IPS-18a (cell line): ENCODE measurements at regions not wholly inside any gene's neighbourhood (a gene's known extent, or its start where the extent isn't known, plus 50 kb on each side); places are given as distances from the start of the nearest gene placed in this dataset.

Experiments
- H3K27ac ChIP-seq: one replicate; pipeline ENCODE4 v1.5.1; 2013; ENCODE audit warnings: low read length
- H3K27me3 ChIP-seq: one replicate; pipeline ENCODE4 v1.6.1; 2013; ENCODE audit warnings: mild to moderate bottlenecking, low read length; ENCODE audit not compliant: control insufficient read depth, insufficient read depth
- H3K36me3 ChIP-seq: one replicate; pipeline ENCODE4 v1.6.1; 2013; ENCODE audit warnings: low read depth, low read length; ENCODE audit not compliant: control insufficient read depth
- H3K4me1 ChIP-seq: one replicate; pipeline ENCODE4 v1.6.1; 2013; ENCODE audit warnings: low read depth, low read length; ENCODE audit not compliant: control insufficient read depth
- H3K4me3 ChIP-seq: one replicate; pipeline ENCODE4 v1.5.1; 2013; ENCODE audit warnings: low read length
- H3K9ac ChIP-seq: one replicate; pipeline ENCODE4 v1.6.1; 2013; ENCODE audit warnings: mild to moderate bottlenecking, low read length, moderate library complexity
- H3K9me3 ChIP-seq: one replicate; pipeline ENCODE4 v1.6.1; 2013; ENCODE audit warnings: low read depth, low read length; ENCODE audit not compliant: control insufficient read depth

DNA sequence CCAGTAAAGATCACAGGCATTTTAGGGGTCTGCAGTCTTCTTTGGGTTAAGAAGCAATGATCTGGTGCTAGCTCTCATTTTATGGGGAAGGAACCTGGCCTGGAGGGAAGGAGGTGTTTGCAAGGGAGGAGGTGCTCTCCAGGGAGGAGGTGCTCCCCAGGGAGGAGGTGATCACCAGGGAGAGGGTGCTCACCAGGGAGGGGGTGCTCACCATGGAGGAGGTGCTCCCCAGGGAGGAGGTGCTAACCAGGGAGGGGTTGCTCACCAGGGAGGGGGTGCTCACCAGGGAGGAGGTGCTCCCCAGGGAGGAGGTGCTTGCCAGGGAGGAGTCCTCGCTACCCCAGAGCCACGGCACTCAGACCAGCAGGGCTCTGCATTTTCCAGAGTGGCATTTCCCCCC lies 115.7 kb downstream of the TLE3 start:
- no peaks in the 10 kb centered on the region for H3K9me3 ChIP-seq
- no peak overlapping the region for H3K4me3 ChIP-seq
- H3K9ac ChIP-seq, result no peak overlapping the region
- H3K27ac ChIP-seq, result no peak overlapping the region
- no peaks in the 10 kb centered on the region for H3K27me3 ChIP-seq
- peaks cover 21% of the 10 kb centered on the region for H3K4me1 ChIP-seq
- H3K36me3 ChIP-seq, result no peaks in the 10 kb centered on the region

DNA sequence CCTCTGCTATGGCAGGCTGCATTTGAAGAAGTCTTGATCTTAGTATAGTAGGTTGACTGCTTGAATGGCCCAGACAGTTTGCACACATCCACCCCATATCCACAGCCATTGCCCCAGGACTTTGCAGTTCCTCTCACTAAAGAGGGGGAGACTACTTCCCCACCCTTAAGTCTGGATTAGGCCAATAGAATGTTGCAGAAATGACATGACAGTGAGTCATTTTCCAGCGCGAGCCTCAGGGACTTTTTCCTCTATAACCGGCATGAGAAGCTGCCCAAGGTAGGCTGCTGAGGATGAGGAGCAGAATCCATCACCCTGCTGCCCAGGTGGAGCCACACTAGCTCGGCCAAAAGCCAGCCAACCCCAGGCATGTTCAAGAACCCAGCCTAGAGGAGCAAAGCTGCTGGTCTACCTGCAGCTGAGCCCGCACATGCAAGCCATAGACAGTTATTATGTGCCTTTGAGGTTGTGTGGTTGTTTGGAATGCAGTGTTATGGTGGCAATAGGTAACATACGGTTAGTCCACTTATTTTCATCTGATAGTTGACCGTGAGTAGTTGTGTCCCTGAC lies 113.9 kb downstream of the TLE3 start:
- Histone ChIP-seq H3K9ac (no peak overlapping the region), H3K27me3 (no peaks in the 10 kb centered on the region), H3K27ac (no peak overlapping the region), H3K4me3 (no peak overlapping the region), H3K36me3 (no peaks in the 10 kb centered on the region), H3K9me3 (no peaks in the 10 kb centered on the region), H3K4me1 (peaks cover 17% of the 10 kb centered on the region)

DNA sequence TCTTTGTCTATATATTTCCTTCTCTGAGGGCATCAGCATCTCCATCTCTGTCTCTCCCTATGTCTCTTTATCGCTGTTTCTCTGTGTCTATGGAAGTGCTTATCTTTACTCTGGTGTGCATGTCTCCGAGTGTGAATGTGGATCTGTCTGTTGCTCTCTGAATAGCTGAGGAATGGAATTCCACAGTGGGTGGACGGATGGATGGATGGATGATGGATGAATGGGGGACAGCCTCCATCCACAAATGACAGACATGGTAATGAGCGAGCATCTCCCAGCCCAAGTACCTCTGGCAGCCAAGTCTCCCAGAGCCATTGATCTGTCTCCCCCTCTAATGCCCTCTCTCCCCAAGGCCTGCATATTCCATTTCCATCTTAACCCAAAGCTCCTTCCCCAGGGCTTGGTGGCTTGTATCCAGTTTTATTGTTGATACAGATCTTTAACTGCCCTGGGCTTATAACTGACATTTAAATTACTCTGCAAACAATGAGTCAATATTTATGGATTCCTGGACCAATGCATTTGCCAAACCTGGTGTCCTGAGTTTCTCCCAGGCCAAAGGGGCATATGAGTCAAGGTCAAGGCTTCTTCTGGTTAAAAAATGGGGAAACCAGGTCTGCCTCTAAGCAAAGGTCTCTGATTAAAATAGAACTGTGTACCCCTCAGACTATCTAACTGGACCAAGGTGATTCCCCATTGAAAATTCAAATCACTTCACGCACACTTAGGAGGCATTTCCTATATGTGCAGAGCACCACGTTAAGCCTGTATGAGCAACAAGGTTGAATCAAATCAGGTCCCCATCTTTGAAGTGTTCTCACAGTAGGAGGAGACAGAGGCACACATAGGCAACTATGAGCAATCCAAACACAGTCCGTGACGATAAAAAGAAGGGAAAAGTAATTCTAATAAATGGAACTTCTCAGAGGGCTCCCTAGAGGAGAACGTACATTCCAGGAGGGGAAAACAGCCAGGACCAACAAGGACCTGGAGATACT lies 109.9 kb downstream of the TLE3 start:
- Histone ChIP-seq H3K9me3 (no peaks in the 10 kb centered on the region), H3K36me3 (no peaks in the 10 kb centered on the region), H3K9ac (no peak overlapping the region), H3K4me3 (no peak overlapping the region), H3K27me3 (no peaks in the 10 kb centered on the region), H3K4me1 (peaks cover 7% of the 10 kb centered on the region), H3K27ac (no peak overlapping the region)

DNA sequence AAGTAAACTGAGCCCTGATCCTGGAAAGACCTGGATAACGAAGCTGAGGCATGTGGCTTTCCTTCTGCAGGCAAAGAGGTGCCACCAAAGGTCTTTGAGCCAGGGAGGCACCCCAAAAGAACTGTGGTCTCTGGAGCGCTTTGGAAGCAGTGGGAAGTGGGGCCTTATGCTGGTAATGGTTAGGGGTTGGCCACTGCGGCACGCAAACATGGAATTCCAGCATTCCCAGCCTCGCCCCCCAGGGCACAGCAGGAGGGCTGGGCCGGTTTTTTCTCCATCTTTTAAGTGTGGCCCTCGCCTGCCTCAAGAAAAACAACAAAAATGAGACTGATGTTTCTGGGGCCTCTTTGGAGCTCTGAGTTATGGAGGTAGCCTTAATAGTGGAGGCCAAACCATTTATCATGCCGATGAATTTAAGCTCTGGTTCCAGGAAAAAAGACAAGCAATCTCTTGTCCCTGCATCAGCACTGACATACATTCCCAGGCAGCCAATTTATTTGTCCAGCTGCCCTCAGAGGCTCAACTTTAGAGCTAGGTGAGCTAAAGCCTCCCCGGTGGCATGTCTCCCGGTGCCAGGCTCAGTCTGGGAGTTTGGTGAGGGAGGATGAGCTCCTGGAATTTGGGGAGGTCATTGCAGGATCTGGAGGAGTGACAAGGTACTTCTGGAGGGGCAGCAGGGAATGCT lies 109.0 kb downstream of the TLE3 start:
- Histone ChIP-seq H3K27ac (no peak overlapping the region), H3K27me3 (no peaks in the 10 kb centered on the region), H3K9ac (no peak overlapping the region), H3K4me1 (peaks cover 7% of the 10 kb centered on the region), H3K36me3 (no peaks in the 10 kb centered on the region), H3K4me3 (no peak overlapping the region), H3K9me3 (no peaks in the 10 kb centered on the region)

DNA sequence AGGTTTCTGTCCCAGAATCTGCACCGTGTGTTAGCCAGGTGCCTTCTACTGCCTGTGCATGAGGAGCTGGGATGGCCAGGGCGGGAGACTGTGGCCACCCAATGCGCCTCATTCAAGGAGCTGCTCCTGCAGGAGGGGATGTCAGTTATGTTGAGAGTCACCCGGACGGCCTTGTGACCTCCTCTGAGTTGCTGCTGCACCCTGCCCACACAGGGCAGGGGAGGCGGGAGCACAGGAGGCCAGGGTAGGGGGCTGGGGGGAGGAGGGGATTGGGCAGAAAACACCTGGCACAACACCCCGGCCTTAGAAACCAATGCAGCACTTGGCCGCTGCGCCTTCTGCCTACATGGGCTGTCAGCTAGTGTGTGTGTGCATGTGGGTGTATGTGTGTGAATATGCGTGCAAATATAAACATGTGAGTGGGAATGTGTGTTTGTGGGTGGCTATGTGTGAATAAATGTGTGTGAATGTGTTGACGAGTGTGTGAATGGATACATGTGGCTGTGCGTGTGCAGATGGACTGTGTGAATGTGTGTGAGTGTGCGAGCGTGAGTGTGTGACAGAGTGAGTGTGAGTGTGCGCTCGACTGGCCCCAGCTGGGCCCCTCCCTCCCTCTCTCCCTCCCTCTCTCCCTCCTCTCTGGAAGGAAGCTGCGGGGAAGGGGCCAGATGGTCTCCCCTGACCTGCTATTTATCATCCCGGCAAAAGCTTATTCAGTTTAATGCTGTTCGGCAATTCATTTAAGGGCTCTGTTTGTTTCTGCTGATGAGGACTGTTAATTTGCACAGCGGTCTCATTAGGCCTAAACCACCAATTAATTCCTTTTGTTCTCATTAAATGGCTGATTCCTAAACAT lies 106.9 kb downstream of the TLE3 start:
- no peaks in the 10 kb centered on the region for H3K27me3 ChIP-seq

DNA sequence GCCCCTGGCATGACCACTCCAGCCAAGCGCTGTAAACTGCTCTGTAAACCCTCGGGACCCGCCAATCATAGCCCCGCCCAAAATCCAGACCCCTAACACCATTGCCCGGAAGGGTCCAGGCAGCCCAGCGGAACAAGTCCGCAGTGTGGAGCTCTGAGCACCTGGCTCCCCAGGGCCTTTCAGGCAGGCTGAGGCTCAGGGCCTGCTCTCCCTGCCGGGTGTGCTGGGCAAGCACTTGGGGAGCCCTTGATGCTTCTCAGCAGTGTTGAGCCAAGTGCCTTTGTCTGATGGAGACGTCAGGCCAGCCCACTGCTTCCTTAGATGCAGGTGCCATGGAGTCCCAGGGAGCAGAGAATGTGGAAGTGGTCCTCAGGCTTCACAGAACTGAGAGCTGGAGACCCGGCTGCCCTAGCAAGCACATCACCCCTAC lies 106.2 kb downstream of the TLE3 start:
- no peaks in the 10 kb centered on the region for H3K9me3 ChIP-seq
- no peaks in the 10 kb centered on the region for H3K36me3 ChIP-seq
- H3K9ac ChIP-seq, result no peak overlapping the region
- peaks cover 7% of the 10 kb centered on the region for H3K4me1 ChIP-seq
- no peak overlapping the region for H3K4me3 ChIP-seq
- no peak overlapping the region for H3K27ac ChIP-seq
- H3K27me3 ChIP-seq, result no peaks in the 10 kb centered on the region

More for the DNA sequence above, 106.9 kb downstream of the TLE3 start:
- no peaks in the 10 kb centered on the region for H3K9me3 ChIP-seq
- no peak overlapping the region for H3K27ac ChIP-seq
- H3K4me1 ChIP-seq, result peaks cover 7% of the 10 kb centered on the region
- no peaks in the 10 kb centered on the region for H3K36me3 ChIP-seq
- no peak overlapping the region for H3K4me3 ChIP-seq
- H3K9ac ChIP-seq, result no peak overlapping the region

DNA sequence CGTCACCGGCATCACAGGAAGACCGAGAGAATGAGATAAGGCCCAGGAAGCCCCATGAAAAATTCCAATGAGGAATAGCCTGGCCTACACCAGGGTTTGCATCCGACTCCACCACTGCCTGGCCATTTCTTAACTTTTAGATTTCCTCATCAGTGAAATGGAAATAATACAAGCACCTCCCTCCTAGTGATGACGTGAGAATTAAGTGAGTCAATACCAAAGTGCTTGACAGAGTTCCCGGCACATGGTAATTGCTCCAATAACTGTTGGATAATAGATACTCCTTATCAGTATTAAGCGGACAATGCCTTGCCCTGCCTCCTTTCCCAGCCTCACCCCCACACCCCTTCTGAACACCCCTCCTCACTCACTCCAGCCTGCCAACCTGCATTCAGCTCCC lies 105.4 kb downstream of the TLE3 start:
- Histone ChIP-seq H3K4me1 (peaks cover 7% of the 10 kb centered on the region), H3K9me3 (no peaks in the 10 kb centered on the region), H3K36me3 (no peaks in the 10 kb centered on the region), H3K9ac (no peak overlapping the region), H3K4me3 (no peak overlapping the region), H3K27me3 (no peaks in the 10 kb centered on the region), H3K27ac (no peak overlapping the region)

DNA sequence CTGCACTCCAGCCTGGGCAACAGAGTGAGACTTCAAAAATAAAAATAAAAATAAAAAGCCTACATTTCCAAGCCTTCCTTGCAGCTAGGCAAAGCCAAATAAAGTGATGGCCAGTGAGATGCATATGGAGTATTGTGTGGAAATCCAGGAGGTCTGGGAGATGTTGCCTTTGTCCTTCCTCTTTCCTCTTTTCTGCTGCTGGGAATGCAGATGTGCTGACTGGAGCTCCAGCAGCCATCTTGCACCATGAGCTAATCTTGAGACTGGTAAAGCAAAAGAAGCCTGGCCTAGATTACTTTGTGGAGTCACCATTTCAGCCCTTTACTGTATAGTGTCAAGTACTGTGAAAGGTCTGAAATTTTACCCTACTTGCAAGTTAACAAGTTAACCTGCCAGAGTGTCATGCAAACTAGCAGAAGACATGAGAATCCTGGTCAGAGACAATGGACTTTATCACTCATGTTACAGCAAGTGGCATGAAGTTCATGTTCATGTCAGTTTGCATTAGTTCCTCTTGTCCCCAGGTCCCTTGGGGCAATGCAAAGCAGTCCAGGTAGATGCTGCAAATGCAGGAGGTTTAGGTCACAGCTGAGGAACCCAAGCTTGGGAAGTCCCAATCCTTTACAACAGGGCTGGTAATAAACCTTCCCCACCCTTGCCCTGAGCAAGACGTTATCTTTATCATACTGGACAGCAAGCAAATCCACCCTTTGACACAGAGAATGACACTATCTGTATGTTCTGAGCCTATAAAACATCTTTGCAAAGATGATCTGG lies 103.1 kb downstream of the TLE3 start:
- H3K4me3 ChIP-seq, result no peak overlapping the region
- H3K9me3 ChIP-seq, result no peaks in the 10 kb centered on the region
- H3K27ac ChIP-seq, result no peak overlapping the region
- peaks cover 7% of the 10 kb centered on the region for H3K4me1 ChIP-seq
- H3K36me3 ChIP-seq, result no peaks in the 10 kb centered on the region
- H3K27me3 ChIP-seq, result no peaks in the 10 kb centered on the region
- H3K9ac ChIP-seq, result no peak overlapping the region

DNA sequence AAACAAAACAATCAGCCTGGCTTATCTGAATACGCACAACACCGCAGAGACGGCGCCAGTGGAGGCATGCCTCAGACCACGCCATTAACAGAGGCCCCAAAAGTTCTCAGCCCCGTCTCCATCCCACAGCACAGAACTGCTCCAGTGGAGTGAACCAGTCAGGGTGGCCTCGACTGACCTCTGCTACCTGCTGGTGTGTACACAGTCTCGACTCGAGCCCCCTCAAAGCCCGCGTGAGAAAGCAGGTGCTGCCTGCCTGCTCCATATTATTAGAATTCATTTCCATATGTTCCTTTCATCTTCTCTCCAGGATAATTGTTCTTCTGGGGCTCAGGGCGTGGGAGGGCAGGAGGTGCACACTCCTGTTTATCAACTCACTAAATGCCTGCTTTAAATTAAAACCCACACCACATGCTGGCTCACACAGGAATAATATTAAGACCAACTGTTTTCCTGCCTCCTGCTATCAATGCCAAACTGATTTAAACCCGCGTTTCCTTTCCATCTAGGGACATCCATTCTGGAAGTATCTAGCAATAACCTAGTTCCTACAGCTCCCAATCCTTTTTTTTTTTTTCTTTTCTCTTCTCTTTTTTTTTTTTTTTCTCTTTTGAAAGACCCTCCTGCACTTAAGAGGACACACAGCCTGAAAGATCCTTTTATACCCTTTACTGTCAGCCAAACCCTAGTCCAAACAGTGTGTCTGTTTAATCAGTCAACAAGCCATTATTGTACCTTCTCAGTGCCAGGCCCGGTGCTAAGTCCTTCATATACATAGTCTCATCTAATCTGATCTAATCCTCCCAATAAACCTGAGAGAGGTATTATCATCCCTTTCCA lies 101.2 kb downstream of the TLE3 start:
- Histone ChIP-seq H3K9ac (no peak overlapping the region), H3K9me3 (no peaks in the 10 kb centered on the region), H3K4me1 (no peaks in the 10 kb centered on the region), H3K27ac (no peak overlapping the region), H3K36me3 (no peaks in the 10 kb centered on the region), H3K4me3 (no peak overlapping the region), H3K27me3 (no peaks in the 10 kb centered on the region)

DNA sequence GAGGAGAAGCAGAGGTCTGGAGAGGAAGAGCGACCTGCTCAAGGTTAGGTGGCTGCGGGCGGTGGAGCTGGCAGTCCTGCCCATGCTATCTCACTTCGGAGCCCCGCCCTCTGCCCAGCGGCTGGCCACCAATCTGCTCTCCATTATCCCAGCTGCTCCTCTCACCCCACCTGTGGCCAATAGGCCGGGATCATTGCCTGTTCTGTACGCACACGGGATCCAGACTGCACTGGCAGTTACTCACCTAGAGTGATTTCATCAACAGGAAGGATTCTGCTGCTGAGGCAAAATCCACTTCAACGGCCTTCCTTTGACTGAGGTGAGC lies 100.6 kb downstream of the TLE3 start:
- Histone ChIP-seq H3K27ac (no peak overlapping the region), H3K4me3 (no peak overlapping the region), H3K9ac (no peak overlapping the region), H3K9me3 (no peaks in the 10 kb centered on the region), H3K4me1 (no peaks in the 10 kb centered on the region), H3K36me3 (no peaks in the 10 kb centered on the region), H3K27me3 (no peaks in the 10 kb centered on the region)
